Amygdala (tissue), 56 donors: ENCODE measurements at regions not wholly inside any gene's neighbourhood (a gene's known extent, or its start where the extent isn't known, plus 50 kb on each side); places are given as distances from the start of the nearest gene placed in this dataset.

Source experiments
- DNase-seq, 56 donors: peaks; one replicate each; lab custom pipeline; 2025; lab: John Stamatoyannopoulos, UW

- DNase-seq, result no peak
These were observed 55.0 kb downstream of the SOX4 start for GRCh38 chr6:21648475-21649050.

- DNase-seq, result no peak
These were observed 59.8 kb downstream of the SOX4 start for GRCh38 chr6:21653323-21653722.

GRCh38 chr6:21653905-21654304 is 60.4 kb downstream of the SOX4 start:
- no peak for DNase-seq

DNA sequence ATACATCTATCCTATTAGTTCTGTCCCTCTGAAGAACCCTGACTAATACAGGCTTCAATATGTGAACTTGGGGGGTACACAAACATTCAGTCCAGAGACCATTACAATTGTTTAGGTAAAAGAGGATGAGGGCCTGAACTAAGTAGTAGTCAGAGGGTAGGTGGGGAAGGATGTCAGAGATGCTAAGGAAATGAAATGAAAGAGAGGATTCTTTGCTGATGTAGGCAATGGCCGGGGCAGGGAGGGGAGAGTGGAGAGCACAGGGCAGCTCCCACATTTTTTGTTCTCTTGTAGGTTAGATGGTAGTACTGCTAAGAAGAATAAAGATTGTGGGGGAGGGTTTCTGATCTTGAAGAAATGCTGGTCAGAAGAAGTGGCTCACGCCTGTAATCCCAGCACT is 60.8 kb downstream of the SOX4 start:
- DNase-seq, result no peak

DNA sequence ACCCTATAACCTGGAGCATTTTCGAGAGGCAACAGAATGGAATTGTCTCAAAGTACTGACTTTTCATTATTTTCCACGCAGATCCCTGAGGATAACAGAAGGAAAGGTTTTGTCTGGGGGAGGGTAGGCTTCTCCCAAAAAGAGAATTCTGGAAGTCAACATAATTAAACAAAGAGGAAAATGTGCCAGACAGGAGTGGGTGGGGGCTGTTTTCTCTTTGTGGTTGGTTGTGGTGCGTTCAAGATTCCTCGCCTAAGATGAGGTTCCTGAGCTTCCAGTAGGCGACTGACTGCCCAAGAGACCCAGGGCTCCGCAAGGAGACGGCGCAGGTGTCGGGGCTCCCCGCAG is 70.4 kb downstream of the SOX4 start:
- DNase-seq, result no peak

DNA sequence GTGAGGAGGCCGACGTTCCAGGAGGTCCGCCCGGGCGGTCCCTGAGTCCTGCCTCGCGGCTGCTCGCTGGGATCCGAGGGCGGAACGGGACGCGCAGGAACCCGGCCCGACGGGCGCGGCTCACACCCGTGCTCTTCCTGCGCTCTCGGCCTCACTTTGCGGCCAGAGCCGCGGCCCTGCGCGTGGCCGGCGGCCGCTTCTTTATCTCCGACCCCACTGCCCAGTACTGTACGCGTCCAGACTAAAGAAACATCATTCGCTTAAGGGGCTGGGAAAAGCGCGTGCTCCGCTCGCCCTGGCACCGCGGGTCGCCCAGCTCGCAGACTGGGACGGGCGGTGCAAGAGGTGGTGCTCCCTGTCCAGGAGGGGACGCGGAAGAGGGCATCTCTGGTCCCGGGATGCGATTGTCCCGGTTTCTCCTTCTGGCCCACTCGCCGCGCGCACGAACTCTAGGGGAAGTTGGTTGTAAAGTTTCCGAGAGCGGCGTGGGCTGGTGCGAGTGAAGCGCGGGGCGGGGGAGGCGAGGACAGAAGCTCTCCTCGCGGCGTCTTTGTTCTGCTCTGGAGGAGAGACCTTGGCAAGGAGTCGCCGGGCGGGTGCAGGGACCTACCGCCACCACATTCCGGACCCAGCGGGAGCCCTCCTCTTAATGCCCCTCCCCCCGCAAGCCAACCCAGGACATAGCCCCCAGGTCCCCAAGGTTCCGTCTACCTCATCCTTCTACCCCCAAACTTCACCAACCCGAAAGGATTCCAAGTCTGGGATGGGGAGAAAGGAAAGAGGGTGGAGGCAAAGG is 71.0 kb downstream of the SOX4 start:
- DNase-seq, result no peak

- no peak for DNase-seq
These were observed 71.5 kb downstream of the SOX4 start for GRCh38 chr6:21665110-21665391.

DNA sequence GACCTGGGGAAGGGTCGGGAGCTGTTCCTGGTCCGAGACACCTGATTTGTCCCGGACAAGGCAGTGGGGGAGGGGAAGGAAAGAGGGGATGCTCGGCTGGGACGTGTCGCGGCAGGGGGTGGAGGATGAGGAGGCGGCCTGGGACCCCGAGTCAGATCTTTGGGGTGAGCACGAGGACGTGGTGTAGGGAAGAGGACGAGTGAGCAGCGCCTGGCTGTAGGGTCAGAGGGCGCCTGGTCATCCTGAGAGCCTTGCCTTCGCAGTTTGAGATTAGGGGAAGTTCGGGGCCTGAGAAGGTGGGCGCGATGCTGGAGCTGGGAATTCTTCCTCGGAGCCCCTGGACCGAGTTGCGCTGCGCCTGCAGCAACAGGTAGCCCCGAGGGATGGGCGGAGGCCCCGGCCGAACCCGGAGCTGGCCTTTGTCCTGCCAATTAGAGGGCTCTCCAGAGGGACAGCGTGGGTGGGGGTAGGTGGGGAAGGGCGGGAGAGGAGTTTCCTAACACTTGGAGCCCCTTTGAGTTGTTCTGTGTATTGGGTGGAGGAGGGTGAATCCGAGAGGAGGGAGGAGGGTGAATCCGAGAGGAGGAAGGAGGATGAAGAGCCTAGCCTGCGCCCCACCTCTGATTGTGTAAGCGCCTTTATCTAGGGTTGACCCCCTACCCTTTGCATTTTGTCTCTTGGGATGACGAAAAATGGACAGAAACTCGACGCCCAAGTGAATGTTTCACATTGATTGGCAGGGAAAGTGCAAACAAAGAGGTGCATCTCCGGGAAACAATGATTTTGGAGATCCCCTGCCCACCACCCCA is 72.0 kb downstream of the SOX4 start:
- DNase-seq, result no peak

DNA sequence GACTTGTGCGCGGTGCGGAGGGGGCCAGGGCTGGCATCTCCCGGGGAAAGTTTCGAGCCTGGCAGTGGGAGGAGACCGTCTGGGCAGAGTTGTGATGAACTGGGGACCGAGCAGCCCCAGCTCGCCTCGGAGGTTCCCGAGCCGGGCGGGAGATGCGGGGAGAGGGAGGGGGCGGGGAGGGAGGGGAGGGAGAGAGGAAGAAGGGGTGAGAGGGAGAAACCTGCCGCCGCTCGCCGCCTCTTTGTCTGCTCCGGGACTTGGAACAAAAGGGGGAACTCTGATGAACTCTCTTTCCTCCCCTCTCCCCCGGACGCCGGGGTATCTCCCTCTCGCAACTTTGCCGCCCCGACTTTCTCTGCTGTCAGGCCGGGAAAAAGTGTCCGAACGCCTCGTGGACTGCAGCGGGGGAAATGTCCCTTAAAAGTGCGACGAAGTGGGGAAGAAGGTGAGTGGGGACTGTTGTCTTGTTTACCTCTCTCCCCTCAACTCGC is 72.7 kb downstream of the SOX4 start:
- no peak for DNase-seq

- DNase-seq, result no peak
These were observed 73.5 kb downstream of the SOX4 start for GRCh38 chr6:21666853-21667681.

GRCh38 chr6:21668795-21669194 is 75.2 kb downstream of the SOX4 start:
- DNase-seq, result no peak

GRCh38 chr6:21676769-21677168 is 83.2 kb downstream of the SOX4 start:
- no peak for DNase-seq

DNA sequence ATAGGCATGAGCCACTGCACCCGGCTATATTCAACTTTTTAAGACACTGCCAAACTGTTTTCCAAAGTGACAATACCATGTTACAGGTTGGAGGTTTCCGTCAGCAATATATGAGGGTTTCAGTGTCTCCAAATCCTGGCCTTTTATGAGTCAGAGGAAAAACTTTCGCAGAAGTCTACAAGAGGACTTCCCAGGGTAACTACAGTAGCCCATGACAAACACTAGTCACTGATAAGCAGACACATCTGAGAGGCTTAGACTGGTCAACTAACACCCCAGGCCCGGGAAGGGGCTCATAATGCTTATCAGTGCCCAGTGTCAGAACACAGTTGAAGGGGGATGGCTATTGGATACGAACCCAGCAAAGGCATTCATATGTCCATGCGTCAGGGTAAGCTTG is 85.4 kb downstream of the SOX4 start:
- no peak for DNase-seq

DNA sequence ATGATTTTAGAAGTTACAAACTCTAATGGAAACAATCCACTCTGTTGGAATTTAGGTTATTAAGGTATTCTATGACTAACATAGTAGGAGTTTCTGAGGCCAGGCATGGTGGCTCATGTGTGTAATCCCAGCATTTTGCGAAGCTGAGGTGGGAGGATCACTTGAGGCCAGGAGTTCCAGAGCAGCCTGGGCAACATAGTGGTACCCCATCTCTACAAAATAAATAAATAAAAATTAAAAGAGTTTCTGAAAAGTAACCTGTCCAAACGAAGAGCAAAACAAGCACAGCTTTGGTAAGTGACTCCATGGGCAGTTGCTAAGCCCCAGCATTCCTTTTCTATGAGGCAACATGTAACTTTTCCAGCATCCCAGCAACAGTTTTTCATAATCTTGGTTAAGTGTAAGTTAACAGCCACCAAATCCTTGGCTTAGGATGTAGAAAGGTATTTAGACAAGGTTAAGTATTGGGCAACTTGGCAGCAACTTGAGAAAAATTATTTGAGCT is 86.3 kb downstream of the SOX4 start:
- no peak for DNase-seq

DNA sequence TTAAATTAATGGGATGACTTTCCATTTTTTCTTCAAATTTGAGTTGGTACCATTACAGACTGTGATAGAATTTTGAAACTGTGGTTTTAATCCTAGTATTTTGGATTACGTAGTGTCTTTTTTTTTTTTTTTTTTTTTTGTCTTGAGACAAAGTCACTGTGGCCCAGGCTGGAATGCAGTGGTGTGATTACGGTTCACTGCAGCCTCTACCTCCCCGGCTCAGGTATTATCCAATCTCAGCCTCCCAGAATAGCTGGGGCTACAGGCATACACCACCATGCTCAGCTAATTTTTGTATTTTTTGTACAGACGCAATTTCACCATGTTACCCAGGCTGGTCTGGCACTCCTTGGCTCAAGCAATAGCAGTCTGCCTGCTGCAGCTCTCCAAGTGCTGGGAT is 87.1 kb downstream of the SOX4 start:
- DNase-seq, result no peak

- no peak for DNase-seq
These were observed 96.9 kb downstream of the SOX4 start for GRCh38 chr6:21690489-21690888.

- no peak for DNase-seq
These were observed 98.3 kb downstream of the SOX4 start for GRCh38 chr6:21691685-21692346.

- no peak for DNase-seq
These were observed 99.2 kb downstream of the SOX4 start for GRCh38 chr6:21692721-21693120.

GRCh38 chr6:21694168-21694567 is 100.6 kb downstream of the SOX4 start:
- DNase-seq, result no peak
